ENCODE measurements at regions not wholly inside any gene's neighbourhood (a gene's known extent, or its start where the extent isn't known, plus 50 kb on each side); places are given as distances from the start of the nearest gene placed in this dataset.

DNA sequence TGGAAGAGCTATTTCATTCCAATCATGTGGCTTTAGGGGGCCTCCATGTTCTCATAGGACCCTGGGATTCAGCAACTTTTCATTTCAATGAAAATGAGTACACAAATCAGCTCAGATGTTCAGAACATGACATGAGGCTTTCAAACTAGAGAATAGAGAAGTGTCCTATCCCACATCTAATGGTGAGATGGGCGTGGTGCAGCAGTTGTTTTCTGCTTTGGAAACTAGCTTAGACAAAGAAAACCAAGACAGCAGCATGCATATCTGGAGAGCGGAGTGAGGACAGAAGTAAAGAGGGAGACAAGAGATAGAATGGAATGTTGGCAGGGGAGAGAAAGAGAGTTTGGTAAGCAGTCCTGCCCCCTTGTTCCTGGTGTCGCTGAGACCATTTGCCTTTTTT, 1009.1 kb upstream of the IGFBP7 start:
- TF ChIP-seq, protein P1, sequence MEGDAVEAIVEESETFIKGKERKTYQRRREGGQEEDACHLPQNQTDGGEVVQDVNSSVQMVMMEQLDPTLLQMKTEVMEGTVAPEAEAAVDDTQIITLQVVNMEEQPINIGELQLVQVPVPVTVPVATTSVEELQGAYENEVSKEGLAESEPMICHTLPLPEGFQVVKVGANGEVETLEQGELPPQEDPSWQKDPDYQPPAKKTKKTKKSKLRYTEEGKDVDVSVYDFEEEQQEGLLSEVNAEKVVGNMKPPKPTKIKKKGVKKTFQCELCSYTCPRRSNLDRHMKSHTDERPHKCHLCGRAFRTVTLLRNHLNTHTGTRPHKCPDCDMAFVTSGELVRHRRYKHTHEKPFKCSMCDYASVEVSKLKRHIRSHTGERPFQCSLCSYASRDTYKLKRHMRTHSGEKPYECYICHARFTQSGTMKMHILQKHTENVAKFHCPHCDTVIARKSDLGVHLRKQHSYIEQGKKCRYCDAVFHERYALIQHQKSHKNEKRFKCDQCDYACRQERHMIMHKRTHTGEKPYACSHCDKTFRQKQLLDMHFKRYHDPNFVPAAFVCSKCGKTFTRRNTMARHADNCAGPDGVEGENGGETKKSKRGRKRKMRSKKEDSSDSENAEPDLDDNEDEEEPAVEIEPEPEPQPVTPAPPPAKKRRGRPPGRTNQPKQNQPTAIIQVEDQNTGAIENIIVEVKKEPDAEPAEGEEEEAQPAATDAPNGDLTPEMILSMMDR (IDR thresholded peaks at IDR 0.05): no peak
- no peak for TF ChIP-seq POLR2A (IDR thresholded peaks at IDR 0.05)
